SK-N-DZ (cell line): ENCODE measurements at regions not wholly inside any gene's neighbourhood (a gene's known extent, or its start where the extent isn't known, plus 50 kb on each side); places are given as distances from the start of the nearest gene placed in this dataset.
A peak's percentile ranks its signal among the peaks of the same experiment; 100 is the strongest.

Source experiments
- DNase-seq: peaks from one replicate; pipeline ENCODE4 v3.0.0-alpha.2; 2015; ENCODE audit warnings: low spot score

DNA sequence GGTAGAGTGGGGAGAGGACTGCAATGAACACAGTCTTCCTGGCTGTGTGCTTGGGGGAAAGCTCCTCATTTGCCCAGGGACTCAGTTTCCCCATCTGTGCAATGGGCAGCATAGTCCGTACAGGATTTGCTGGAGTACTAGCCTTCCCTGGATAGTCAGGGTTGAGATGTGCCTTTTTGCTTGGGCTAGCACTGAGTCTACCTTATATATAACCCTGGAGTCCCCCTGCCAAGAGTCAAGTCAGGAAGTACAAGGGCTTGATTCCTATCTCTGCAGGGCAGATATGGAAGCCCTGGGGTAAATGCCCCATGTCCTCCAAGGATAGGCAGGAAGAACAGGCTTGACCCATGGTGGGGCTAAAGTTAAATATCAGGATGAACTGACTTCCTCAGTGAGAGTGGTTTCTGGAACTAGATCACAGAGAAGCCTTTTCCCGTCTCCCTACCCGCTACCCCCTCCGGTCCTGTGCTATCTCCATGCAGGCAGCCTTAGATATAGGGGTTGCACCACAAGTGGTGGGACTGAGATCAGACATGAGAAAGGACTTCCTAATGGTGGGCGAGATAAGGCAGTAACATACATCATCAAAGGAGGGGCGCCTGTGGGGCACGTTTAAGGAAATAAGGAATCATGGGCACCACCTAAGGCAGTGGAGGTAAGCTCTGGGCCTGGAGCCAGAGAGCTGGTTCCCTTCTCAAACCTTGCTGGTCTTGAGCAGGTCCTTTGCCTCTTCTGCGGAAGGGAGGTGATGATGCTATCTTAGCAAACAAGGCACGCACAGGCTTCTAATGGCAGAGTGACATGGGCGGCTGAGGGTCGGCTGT is 157.9 kb downstream of the MRPL14 start:
- DNase-seq = no peak

DNA sequence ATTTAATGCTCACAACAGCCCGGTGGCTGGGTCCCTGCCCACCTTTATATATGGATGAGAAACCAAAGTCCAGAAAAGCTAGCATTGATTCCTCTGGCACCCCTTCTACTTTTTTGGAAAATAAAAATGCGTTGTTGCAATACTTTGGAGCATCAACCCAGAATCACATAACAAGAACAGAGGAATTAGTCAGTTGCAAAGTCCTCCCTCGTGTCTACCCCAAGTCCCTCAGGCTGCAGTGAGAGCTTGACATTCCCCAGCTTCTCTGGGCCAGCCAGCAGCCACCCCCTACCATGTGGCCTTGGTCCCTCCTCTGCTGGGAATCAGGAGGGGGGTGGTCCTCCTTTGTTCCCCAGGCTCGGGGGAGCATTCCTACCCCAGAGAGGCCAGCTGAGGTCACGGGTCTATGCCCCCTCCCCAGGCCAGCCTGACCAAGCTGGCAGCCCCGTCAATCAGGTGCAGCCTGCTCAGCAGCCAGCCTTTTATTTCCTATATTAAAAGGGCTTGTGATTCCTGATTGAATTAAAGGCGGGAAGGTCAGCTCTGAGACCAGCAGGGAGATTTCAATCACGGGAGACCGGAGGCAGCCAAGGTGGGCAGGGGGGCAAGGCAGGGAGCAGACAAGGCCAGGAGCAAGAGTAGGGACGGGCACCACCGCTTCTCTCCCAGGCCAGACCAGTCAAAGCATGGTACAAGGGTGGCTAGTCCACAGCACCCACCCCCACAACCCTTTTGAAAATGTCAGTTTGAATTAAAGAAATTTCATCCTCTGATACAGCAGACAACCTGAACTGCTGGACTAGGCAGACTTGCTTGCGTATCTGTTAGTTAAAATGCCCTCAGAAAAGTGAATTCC is 158.9 kb downstream of the MRPL14 start:
- peak; percentile 78 for DNase-seq

DNA sequence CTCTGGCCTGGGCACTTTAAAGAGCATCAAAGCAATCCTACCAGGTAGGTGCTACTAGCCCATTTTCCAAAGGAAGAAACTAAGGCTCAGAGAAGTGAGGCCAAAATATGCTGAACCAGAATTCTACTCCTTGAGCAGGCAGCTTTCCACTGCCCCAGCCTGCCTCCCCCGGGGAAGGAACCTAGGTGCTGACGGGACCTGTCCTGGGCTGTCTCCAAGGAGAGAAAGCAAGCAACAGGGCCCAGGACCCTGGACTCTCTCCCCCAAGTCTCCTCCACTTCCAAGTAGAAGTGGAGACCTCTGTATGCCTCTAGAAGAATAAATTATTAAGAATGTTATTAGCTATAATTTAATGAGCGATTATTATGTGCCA is 159.5 kb downstream of the MRPL14 start:
- DNase-seq = no peak

DNA sequence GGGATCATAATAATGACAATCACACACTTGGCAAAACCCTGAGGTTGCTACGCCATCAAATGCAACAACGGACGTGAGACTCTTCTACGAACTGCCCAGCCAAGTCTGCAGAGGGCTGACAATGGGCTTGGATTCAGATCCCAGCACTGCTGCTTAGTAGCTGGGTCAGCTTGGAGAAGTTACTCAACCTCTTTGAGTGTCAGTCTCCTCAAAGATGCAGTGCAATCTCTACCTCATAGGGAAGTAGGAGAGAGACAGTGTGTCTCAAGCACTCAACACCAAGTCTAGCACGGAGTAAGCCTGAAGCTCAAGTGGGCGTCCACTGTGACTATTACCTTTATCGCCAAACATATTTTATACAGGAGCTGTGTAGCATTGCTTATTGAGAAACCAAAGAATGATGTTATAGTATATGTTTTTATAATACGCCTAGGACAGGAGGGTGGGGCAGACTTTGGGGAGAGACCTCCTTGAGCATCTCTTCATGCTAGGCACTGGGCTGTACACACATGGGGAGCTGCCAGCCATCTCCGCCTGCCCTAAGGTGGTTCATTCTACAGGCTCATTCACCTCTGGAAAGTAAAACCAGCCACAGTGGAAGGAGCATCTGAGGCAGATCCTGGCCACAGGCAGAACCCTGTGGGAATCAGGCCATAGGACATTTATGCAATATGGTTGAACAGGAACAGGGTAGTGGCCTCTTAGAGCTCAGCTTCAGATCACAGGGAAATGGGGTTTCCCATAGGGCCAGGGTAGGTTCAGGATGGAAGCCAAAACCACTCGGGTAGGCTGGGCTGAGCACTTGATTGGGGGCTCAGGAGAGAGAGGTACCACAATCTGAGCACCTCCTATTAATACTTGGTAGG is 160.2 kb downstream of the MRPL14 start:
- DNase-seq = no peak

DNA sequence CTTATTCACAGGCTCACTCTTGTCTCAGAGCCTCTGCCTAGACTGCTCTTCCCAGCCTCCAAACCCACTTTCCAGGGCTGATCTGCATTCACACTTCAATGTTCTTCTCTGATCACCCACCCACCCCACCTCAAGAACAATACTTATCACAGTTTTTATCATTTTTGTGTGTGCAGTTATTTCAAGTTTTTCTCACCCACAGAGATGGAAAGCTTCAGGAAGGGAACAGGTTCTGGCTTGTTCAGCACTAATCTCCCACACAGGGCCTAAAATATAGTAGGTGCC is 160.9 kb downstream of the MRPL14 start:
- no peak for DNase-seq

DNA sequence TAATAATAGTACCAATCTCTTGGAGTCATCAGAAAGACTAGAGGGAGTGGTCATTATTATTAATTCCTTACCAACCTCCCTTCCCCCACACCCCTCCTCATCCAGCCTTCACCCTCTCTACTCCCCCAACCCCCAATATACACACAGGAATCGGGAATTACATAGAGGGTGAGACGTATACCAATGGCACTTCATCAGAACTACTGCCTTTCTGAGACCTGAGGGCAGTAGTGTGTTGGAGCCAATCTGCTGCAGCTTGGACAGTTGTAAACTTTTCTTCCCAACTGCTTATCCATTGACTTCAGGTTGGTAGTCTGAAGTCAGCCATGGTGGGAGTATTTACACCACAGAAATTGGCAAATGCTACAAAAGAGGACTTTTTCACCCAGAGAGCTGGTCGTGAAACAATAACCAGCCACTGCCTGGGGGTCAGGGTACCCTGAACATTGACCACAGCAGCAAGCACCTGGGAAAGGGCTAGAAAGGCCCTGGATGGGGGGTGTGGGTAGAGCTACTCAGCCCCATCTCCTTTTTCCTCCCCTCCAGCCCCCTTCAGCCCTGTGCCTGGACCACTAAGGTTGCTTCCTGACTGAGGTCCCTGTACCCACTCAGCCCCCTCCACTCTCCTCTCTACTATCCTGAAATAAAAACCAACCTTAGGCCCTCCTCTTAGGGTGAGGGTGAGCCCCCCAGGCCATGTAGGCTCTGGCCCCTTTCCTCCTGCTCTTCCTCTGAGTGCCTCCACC is 161.5 kb downstream of the MRPL14 start:
- no peak for DNase-seq

DNA sequence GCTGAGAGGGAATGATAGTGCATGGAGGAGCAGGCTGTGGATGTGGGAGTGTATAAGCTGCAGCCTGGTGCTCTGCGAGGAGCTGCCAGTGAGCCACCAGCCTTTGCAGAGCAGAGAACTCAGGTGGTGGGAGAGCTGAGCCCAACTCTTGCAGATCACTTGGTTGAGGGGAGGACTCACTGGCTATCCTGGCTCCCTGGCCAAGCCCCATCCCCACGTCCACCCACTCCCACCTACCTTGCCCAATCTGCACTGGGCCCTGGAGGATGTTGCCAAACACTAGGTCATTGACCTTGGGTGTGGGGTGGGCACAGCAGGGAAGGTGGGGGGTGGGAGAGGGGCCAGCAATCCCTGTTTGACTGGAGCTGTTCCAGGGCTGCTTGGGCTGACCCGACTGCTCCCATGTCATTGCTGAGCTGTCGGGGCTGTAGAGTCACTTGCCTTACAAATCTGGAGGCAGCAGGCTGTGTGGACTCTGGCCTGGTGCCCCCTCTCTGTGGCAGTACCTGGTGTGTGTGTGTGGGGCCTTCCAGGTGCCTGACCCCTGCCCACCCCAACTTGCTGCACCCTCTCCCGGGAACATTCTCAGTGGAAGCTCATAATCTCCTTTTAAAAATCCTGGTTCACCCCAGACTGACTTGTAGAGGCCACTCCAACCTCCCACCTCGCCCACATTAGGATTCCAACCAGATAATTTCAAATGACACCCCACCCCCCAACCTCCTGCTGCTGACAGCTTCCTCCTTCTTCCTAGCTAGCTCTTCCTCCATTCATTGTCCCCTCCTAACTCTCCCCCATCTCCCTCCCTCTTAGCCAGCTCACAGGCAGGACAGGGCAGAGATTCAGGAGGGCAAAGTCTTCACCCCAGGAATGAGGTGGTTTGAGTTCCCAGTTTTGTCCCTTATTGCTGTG is 162.3 kb downstream of the MRPL14 start:
- no peak for DNase-seq

DNA sequence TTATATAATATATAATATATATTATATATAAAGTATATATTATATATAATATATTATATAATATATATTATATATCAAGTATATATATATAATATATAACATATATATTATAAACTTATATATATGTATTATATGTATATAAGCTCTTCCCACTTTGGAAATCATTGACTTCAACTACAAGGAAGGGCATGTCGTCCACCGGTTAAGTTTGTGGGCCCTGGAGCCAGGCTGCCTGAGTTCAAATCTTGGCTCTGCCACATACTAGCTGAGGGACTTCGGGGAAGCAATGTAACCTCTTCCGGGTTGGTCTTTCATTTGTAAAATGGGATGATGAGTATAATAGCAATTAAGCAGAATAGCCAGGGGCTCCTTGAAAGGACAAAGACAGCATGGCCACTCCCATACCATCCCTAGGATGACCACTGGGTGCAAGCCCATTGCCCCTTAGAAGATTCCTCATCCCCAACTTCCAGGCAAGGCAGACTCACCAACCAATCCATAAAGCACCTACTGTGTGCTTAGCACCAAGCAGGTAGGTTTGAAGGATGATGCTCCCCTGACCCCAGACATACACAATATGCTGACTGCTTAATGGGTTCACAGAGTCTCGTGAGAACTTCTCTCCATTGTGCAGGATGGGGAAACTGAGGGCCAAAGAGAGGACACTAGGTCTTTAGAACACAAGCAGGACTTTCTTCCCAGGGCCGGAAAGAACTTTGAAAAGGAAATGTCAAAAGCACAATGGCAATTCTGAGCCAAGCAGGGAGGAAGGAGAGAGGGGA is 163.2 kb downstream of the MRPL14 start:
- no peak for DNase-seq

DNA sequence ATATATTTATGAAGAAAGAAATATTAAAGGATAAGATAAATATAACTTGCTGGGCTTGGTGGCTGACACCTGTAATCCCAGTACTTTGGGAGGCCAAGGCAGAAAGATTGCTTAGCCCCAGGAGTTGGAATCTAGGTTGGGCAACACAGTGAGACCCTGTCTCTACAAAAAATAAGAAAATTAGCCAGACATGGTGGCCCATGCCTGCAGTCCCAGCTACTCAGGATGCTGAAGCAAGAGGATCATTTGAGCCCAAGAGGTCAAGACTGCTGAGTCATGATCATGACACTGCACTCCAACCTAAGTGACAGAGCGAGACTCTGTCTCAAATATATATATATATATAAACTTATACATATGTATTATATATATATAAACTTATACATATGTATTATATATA is 164.0 kb downstream of the MRPL14 start:
- DNase-seq = no peak

DNA sequence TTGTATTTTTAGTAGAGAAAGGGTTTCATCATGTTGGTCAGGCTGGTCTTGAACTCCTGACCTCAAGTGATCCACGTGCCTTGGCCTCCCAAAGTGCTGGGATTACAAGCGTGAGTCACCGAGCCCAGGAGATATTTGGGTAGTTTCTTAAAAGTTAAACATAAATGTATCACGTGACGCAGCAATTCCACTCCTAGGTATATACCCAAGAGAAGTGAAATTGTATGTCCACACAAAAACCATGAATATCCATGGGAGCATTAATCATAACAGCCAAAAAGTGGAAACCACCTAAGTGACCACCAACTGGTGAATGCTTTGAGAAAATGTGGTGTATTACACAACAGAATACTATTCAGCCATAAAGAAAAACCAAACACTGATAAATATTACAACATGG is 164.8 kb downstream of the MRPL14 start:
- no peak for DNase-seq

DNA sequence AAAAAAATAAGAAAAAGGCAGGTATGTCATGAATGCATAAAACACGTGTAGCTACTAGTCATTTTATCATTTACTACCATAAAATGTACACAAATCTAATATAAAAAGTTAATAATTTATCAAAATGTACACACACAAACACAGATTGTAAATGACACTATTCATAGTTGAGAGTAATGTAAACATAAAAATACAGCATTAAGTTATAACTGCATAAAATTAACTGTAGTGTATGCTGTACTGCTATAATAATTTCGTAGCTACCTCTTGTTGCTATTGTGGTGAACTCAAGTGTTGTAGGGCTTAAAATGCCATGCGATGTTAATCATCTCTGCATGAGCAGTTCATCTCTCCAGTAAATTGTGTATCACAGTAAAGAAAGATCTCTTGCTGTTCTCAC is 170.0 kb downstream of the MRPL14 start:
- no peak for DNase-seq

DNA sequence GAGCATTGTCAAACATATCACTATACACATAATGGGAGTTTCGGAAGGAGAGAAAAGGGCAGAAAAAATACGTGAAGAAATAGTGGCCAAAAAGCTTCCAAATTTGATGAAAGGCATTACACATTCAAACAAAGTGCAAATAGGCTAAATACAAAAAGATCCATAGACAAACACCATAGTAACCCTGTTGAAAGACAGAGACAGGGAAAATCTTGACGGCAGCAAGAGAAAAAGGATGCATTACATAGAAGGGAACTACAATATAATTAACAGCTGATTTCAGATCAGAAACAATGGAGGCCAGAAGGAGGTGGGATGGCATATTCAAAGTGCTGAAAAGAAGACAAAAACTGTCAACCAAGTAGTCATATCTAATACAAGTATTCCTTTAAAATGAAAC is 170.8 kb downstream of the MRPL14 start:
- no peak for DNase-seq

DNA sequence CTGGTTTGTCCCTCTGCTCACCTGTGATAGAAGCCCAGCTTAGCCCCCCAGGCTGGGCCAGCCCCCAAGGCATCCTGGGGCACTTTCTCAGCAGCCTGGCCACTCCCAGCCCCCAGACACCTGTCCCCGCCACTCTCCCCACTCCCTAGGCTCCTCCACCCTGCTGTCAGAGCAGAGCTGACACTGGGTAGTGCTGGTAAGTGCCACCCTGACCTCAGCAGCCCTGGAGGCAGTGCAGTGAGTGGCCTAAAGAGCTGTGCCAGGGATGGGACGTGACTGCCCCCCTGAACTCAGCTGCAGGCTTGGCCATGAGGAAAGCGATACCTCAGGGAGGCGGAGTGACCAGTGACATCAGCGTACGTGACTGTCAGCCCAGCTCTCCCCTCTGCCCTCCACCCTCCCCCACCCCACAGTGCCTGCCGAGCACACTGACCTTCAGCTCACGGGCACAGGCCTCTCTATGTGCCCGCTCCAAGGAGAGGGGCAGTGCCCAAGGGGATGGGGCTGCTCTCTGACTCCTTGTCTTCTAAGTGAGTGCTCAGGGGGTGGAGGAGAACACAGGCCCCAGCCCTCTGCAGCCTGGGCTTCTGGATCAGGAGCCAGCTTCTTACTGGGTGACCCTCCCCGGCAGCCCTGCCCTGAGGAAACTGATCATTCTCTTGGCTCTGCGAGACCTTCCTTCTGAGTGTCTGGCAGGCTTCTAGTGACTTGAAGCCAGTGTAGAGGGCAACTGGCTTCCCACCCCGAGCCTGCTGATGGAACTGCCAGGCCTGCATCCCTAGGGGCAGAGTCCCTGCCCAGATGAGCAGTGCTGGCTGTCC is 172.7 kb downstream of the MRPL14 start:
- no peak for DNase-seq

DNA sequence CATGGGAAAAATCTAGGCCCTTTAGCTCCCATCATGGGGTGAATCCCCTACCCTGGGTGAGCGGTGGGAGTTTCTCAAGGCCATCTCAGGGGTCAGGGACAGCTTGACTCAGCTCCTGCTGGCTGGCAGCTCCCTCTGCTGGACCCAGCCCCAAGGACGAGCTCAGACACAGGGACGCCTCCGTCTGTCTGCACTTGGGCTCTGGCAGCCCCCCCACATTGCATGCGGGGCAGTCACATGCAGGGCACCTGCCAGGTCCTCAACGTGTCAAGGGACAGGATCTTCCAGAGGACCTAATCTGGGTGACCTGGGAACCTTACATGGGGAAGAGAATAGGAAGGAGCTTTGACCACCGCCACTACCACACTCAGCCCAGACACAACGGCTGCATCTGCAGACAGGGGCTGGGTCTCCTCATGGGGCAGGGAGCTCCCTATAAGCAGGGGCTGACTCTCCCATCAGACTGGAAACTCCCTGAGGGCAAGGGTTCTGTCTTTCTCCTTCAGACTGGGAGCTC is 173.4 kb downstream of the MRPL14 start:
- peak; percentile 54 for DNase-seq

DNA sequence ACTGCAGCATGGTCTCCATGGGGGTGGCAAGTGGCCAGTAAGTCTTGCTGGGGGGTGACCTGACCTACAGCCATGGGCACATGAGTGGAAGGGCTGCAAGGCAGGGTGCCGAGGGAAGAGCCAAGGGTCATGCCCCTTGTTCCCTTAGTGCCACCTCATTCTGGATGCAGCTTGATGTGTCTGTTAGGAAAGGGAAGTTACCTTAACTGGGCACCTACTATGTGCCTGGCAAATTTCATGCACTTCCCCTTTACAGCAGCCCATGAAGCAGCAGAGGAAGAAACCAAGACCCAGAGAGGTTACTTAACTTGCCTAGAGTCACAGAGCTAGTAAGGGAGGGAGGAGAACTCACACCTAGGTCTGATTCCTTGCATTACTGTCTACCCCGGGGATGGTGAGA is 174.0 kb downstream of the MRPL14 start:
- DNase-seq = no peak

DNA sequence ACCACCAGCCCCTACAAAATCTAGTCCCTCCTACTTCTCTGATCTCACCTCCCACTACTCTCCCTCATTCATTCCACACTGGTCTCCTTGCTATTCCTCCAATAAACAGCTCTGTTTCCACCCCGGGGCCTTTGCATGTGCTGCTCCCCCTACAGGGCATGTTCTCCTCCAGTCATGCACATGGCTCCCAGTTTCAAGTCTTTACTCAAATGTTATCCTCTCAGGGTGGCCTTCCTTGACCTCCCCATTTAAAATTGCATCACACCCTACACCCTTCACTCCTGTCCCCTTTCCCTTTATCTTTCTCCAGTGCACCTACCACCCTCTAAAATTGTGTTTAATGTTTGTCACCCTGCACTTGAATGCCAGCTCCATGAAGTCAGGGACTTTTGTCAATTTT is 174.5 kb downstream of the MRPL14 start:
- DNase-seq = no peak

DNA sequence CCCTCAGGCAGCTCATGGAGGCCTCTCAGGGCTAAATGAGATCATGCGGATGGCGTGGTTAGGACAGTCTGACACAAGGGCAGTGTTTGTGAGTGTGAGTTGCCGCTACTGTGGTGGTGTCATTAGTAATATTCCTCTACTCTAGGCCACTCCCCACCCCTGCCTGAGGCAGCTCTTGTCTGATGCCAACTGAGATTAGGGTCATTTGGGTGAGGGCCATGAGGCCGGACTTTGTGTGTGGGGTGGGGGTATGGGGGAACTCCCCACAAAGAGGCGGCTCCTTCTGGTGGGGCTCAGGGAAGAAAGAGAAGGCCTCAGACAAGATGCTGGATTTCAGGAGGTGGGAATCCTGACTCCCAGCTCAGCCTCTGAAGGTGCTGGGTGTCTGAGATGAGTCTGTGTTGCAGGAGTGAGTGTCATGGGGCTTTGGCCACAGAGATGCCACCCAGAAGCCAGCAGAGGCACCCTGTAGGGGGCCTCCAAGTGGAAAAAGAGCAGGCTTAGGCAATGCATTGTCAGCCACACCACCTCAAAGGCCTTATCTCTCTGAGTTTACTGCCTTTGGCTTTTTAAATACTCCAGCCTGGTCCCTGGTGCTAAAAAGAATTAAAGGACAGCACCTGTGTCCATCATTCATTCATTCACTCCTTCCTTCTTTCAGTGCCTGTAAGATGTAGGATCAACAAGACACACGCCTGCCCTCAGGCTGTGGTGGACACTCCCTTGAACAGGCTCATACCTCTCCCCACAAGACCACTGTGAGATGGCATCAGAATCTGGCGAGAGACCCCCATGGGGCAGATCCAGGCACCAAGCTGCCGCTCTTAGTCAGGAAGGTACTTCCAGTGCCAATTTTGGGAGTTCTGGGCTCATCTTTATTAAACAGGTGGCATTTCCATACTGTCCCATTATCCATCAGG is 175.2 kb downstream of the MRPL14 start:
- DNase-seq = peak; percentile 44
